Neural progenitor cell (in vitro differentiated cells): ENCODE measurements at regions not wholly inside any gene's neighbourhood (a gene's known extent, or its start where the extent isn't known, plus 50 kb on each side); places are given as distances from the start of the nearest gene placed in this dataset.

Experiments
- CTCF ChIP-seq: fragments of 200-600 bp; sonication (generic); IDR thresholded peaks from 2 replicates; pipeline ENCODE4 v1.5.1; 2017; ENCODE audit warnings: antibody characterized with exemption, mild to moderate bottlenecking
- EZH2 ChIP-seq: fragments of 200-600 bp; sonication (generic); IDR thresholded peaks from 2 replicates; pipeline ENCODE4 v1.6.1; 2017; ENCODE audit warnings: antibody characterized with exemption, mild to moderate bottlenecking, moderate library complexity

DNA sequence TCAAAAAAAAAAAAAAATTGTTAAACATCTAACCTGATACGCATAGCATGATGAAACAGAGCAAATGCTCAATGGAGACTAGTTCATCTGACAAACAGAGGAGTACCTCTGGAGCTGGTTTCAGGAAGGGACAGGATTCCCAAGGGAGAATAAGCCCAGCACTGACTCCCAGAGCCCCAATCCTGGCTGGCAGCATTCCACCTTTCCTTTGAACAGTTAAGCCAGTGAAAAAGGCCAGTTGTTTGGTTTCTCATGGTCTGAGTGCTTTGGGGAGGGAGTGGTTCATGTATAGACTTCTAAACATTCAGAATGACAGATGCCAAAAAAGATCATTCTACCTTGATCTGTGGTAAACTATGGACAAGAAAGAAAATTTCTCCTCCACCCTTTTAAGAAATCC, 277.9 kb upstream of the RARB start:
- TF ChIP-seq CTCF, result no peak
- TF ChIP-seq EZH2, result no peak
